SK-N-SH (cell line): ENCODE measurements at regions not wholly inside any gene's neighbourhood (a gene's known extent, or its start where the extent isn't known, plus 50 kb on each side); places are given as distances from the start of the nearest gene placed in this dataset.

Source experiments
- CTCF ChIA-PET: fragments of 300-600, 350-600 bp; formaldehyde crosslinking; extraction: SDS; loops from one replicate; lab custom pipeline; 2021; lab: Yijun Ruan, JAX
- POLR2A ChIA-PET: fragments of 350-600 bp; sonication (Branson Sonifier 250); formaldehyde crosslinking; extraction: SDS; loops from one replicate; lab custom pipeline; 2020; ENCODE audit warnings: antibody characterized with exemption, inconsistent platforms; lab: Yijun Ruan, JAX
- DNase-seq: peaks from one replicate; pipeline ENCODE4 v3.0.0; 2012
- H2AFZ ChIP-seq: fragments of 200-600 bp; sonication (generic); 2 replicates; pipeline ENCODE4 v1.8.1; 2016; ENCODE audit warnings: antibody characterized with exemption, mild to moderate bottlenecking, low read depth
- H3F3A ChIP-seq: fragments of 200-600 bp; sonication (generic); replicated peaks from 2 replicates; pipeline ENCODE3; 2016; ENCODE audit warnings: antibody characterized with exemption, mild to moderate bottlenecking; ENCODE audit not compliant: insufficient read depth
- H3K27ac ChIP-seq, 2 experiments: fragments of 200-500 bp in 1 of 2; fragments of 200-600 bp in 1 of 2; sonication (Bioruptor generic) in 1 of 2; sonication (generic), shearing (Covaris generic) in 1 of 2; 2 replicates each; pipeline versions ENCODE4 v1.5.1 to v1.6.1; 2014 to 2016; ENCODE audit warnings: low read depth in 2 of 2, inconsistent platforms in 1 of 2, low read length in 1 of 2, mild to moderate bottlenecking in 1 of 2, mixed read lengths in 1 of 2
- H3K27me3 ChIP-seq: fragments of 200-600 bp; sonication (generic), shearing (Covaris generic); 2 replicates; pipeline ENCODE4 v1.6.1; 2016; ENCODE audit warnings: mixed run types; ENCODE audit not compliant: insufficient read depth
- H3K36me3 ChIP-seq, 2 experiments: fragments of 200-500 bp in 1 of 2; fragments of 200-600 bp in 1 of 2; sonication (Bioruptor generic) in 1 of 2; sonication (generic) in 1 of 2; replicated peaks in 1 of 2; 2 replicates each; pipeline versions ENCODE3 to v1.5.1; 2014 to 2016; ENCODE audit warnings: low read length in 1 of 2, mild to moderate bottlenecking in 1 of 2; ENCODE audit not compliant: insufficient read depth in 2 of 2, control insufficient read depth in 1 of 2
- H3K4me1 ChIP-seq, 2 experiments: fragments of 200-500 bp in 1 of 2; fragments of 200-600 bp in 1 of 2; sonication (Bioruptor generic) in 1 of 2; sonication (generic), shearing (Covaris generic) in 1 of 2; 2 replicates each; pipeline versions ENCODE4 v1.5.1 to v1.6.1; 2014 to 2016; ENCODE audit warnings: low read depth in 1 of 2, low read length in 1 of 2, mixed run types in 1 of 2; ENCODE audit not compliant: insufficient read depth in 2 of 2, control insufficient read depth in 1 of 2
- H3K4me2 ChIP-seq: fragments of 200-600 bp; sonication (generic), shearing (Covaris generic); 2 replicates; pipeline ENCODE4 v1.6.1; 2017; ENCODE audit warnings: mixed run types
- H3K4me3 ChIP-seq, 2 experiments: fragments of 200-500 bp in 1 of 2; fragments of 200-600 bp in 1 of 2; sonication (Bioruptor generic) in 1 of 2; sonication (generic), shearing (Covaris generic) in 1 of 2; 2 replicates each; pipeline versions ENCODE4 v1.5.1 to v1.8.1; 2014 to 2016; ENCODE audit warnings: low read depth in 2 of 2, inconsistent platforms in 1 of 2, low read length in 1 of 2, mild to moderate bottlenecking in 1 of 2, mixed read lengths in 1 of 2, moderate library complexity in 1 of 2
- H3K79me2 ChIP-seq: fragments of 200-600 bp; sonication (generic); 2 replicates; pipeline ENCODE4 v1.8.1; 2017; ENCODE audit warnings: mild to moderate bottlenecking; ENCODE audit not compliant: insufficient read depth
- H3K9ac ChIP-seq: fragments of 200-600 bp; sonication (generic); 2 replicates; pipeline ENCODE4 v1.6.1; 2017; ENCODE audit warnings: mixed run types
- H3K9me2 ChIP-seq: fragments of 200-600 bp; sonication (generic); 2 replicates; pipeline ENCODE4 v1.6.1; 2017; ENCODE audit warnings: mixed run types
- H3K9me3 ChIP-seq: fragments of 200-600 bp; sonication (generic); 2 replicates; pipeline ENCODE4 v1.6.1; 2017; ENCODE audit warnings: mixed run types, mild to moderate bottlenecking, moderate library complexity
- H4K20me1 ChIP-seq: fragments of 200-600 bp; sonication (generic); 2 replicates; pipeline ENCODE4 v1.6.1; 2017; ENCODE audit warnings: mild to moderate bottlenecking, mixed run types; ENCODE audit not compliant: insufficient read depth
- CTCF ChIP-seq: fragments of 200-600 bp; sonication (generic); IDR thresholded peaks from 2 replicates; pipeline ENCODE4 v1.6.1; 2017; ENCODE audit warnings: antibody characterized with exemption, mild to moderate bottlenecking, moderate library complexity
- FOSL2 ChIP-seq: IDR thresholded peaks from 2 replicates; pipeline ENCODE4 v1.4.0; 2012; ENCODE audit warnings: low read depth, mild to moderate bottlenecking, moderate library complexity, borderline replicate concordance
- FOXJ3 ChIP-seq: sonication (generic); formaldehyde crosslinking; IDR thresholded peaks from 2 replicates; pipeline ENCODE4 v1.5.1; 2020; ENCODE audit warnings: mild to moderate bottlenecking, missing genetic modification reagents
- IRF3 ChIP-seq: fragments of 150-350 bp; IDR thresholded peaks from 2 replicates; pipeline ENCODE4 v1.6.1; 2016; ENCODE audit warnings: mild to moderate bottlenecking, low read depth, low read length
- MAX ChIP-seq: IDR thresholded peaks from 2 replicates; pipeline ENCODE4 v1.4.0; 2012; ENCODE audit warnings: low read depth
- MEF2A ChIP-seq: IDR thresholded peaks from 2 replicates; pipeline ENCODE4 v1.4.0; 2012; ENCODE audit warnings: low read depth, borderline replicate concordance
- NRF1 ChIP-seq: IDR thresholded peaks from 2 replicates; pipeline ENCODE4 v1.6.1; 2012; ENCODE audit warnings: low read depth, mild to moderate bottlenecking, low read length
- PBX3 ChIP-seq: IDR thresholded peaks from 2 replicates; pipeline ENCODE4; 2012
- POLR2AphosphoS5 ChIP-seq: IDR thresholded peaks from 2 replicates; pipeline ENCODE4 v1.6.1; 2012; ENCODE audit warnings: low read depth, low read length
- RAD21 ChIP-seq: IDR thresholded peaks from 2 replicates; pipeline ENCODE4 v1.6.1; 2012; ENCODE audit warnings: mild to moderate bottlenecking, low read length
- REST ChIP-seq: IDR thresholded peaks from 2 replicates; pipeline ENCODE4 v1.6.1; 2012; ENCODE audit warnings: mild to moderate bottlenecking, low read depth, low read length, moderate library complexity
- RXRA ChIP-seq: IDR thresholded peaks from 2 replicates; pipeline ENCODE4 v1.4.0; 2012; ENCODE audit warnings: low read depth, mild to moderate bottlenecking, borderline replicate concordance
- SIN3A ChIP-seq: IDR thresholded peaks from 2 replicates; pipeline ENCODE4 v1.6.1; 2012; ENCODE audit warnings: low read depth, mild to moderate bottlenecking, low read length, moderate library complexity, borderline replicate concordance
- TEAD4 ChIP-seq: IDR thresholded peaks from 2 replicates; pipeline ENCODE4 v1.4.0; 2012; ENCODE audit warnings: mild to moderate bottlenecking, borderline replicate concordance; ENCODE audit not compliant: insufficient read depth
- USF1 ChIP-seq: IDR thresholded peaks from 2 replicates; pipeline ENCODE4 v1.4.0; 2012; ENCODE audit warnings: low read depth, borderline replicate concordance
- USF2 ChIP-seq: fragments of 150-350 bp; IDR thresholded peaks from 2 replicates; pipeline ENCODE4 v1.6.1; 2017; ENCODE audit warnings: antibody characterized with exemption, low read length, low read depth, borderline replicate concordance
- WGBS: methylation state at CpG from one replicate; pipeline ENCODE4 v1.1.6; 2017; ENCODE audit warnings: low lambda C conversion rate; 5-methylcytosine and 5-hydroxymethylcytosine counted together

GRCh38 chr19:28553764-28554163, 659.2 kb downstream of the UQCRFS1 start:
- no peak overlapping the region for H3K4me2 ChIP-seq
- H3K9ac ChIP-seq: no peak overlapping the region
- no peaks in the 10 kb centered on the region for H3K36me3 ChIP-seq
- TF ChIP-seq PBX3 (no peak), TEAD4 (no peak), MAX (no peak), NRF1 (no peak), RXRA (no peak), MEF2A (no peak), USF1 (no peak), USF2 (no peak), FOXJ3 (no peak), FOSL2 (no peak)
- no peaks in the 10 kb centered on the region for H3K4me1 ChIP-seq
- ChIA-PET POLR2A (no interaction called here), CTCF (no interaction called here)
- WGBS: 4% methylated on average over 2 of the region's 2 CpGs
- H4K20me1 ChIP-seq: no peaks in the 10 kb centered on the region
- H3K27me3 ChIP-seq: no peaks in the 10 kb centered on the region; the same call in 1 of the 2 replicates
- no peak overlapping the region for H2AFZ ChIP-seq
- no peak overlapping the region for H3K4me3 ChIP-seq
- no peaks in the 10 kb centered on the region for H3K79me2 ChIP-seq
- DNase-seq: no peak
- no peaks in the 10 kb centered on the region for H3K9me3 ChIP-seq
- no peak overlapping the region for H3K27ac ChIP-seq
- no peaks in the 10 kb centered on the region for H3K9me2 ChIP-seq
- no peaks in the 10 kb centered on the region for H3F3A ChIP-seq

GRCh38 chr19:28553005-28553404, 659.9 kb downstream of the UQCRFS1 start:
- Histone ChIP-seq H3K79me2 (no peaks in the 10 kb centered on the region), H3K36me3 (no peaks in the 10 kb centered on the region), H3K27me3 (no peaks in the 10 kb centered on the region; the same call in 1 of the 2 replicates), H4K20me1 (no peaks in the 10 kb centered on the region), H3K27ac (no peak overlapping the region), H3K9me2 (no peaks in the 10 kb centered on the region), H3K4me2 (no peak overlapping the region), H3K4me3 (no peak overlapping the region), H2AFZ (no peak overlapping the region), H3K9ac (no peak overlapping the region), H3K9me3 (no peaks in the 10 kb centered on the region), H3K4me1 (no peaks in the 10 kb centered on the region), H3F3A (no peaks in the 10 kb centered on the region)
- DNase-seq: no peak
- WGBS: 7% methylated on average over 5 of the region's 5 CpGs
- CTCF ChIA-PET: no interaction called here
- POLR2A ChIA-PET: interaction anchor here (0.6 kb wide), 1 partner anchor 53 kb away, joined by 3 read pairs; no protein-coding TSS in a partner anchor
- TF ChIP-seq CTCF: no peak
- no peak for TF ChIP-seq IRF3
- no peak for TF ChIP-seq MAX
- no peak for TF ChIP-seq USF2
- TF ChIP-seq RAD21: no peak
- no peak for TF ChIP-seq REST
- no peak for TF ChIP-seq SIN3A
- TF ChIP-seq POLR2AphosphoS5: no peak
